GM10266 (cell line): ENCODE measurements at regions not wholly inside any gene's neighbourhood (a gene's known extent, or its start where the extent isn't known, plus 50 kb on each side); places are given as distances from the start of the nearest gene placed in this dataset.

Experiments
- DNase-seq: peaks from one replicate; pipeline ENCODE4 v3.0.0; 2012; ENCODE audit errors: extremely low spot score
- TF ChIP-seq, protein P1 (sequence below): IDR thresholded peaks from 2 replicates; pipeline ENCODE4 v1.5.1; 2012; ENCODE audit warnings: mild to moderate bottlenecking, low read depth; ENCODE audit not compliant: control insufficient read depth, insufficient read depth; ENCODE audit errors: missing control alignments

DNA sequence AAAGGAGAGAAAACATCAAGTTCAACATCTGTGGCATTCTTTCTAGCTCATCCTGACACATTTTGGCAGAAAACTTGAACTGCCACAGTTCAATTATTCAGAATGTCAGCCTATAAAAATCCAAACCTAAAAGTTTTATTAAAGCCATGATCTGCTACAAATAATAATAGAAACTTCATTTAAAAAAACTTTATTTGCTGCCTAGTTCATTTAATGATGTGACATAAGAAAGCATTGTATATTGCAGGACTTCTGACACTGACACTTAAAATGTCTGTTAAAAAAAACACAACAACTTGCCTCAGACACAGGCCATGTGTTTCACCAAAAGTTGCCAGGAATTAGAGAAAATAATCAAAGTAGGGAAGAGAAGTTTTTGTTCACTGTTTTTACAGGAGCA, 88.3 kb upstream of the HTR1E start:
- TF ChIP-seq, protein P1, sequence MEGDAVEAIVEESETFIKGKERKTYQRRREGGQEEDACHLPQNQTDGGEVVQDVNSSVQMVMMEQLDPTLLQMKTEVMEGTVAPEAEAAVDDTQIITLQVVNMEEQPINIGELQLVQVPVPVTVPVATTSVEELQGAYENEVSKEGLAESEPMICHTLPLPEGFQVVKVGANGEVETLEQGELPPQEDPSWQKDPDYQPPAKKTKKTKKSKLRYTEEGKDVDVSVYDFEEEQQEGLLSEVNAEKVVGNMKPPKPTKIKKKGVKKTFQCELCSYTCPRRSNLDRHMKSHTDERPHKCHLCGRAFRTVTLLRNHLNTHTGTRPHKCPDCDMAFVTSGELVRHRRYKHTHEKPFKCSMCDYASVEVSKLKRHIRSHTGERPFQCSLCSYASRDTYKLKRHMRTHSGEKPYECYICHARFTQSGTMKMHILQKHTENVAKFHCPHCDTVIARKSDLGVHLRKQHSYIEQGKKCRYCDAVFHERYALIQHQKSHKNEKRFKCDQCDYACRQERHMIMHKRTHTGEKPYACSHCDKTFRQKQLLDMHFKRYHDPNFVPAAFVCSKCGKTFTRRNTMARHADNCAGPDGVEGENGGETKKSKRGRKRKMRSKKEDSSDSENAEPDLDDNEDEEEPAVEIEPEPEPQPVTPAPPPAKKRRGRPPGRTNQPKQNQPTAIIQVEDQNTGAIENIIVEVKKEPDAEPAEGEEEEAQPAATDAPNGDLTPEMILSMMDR, result no peak
- no peak for DNase-seq

DNA sequence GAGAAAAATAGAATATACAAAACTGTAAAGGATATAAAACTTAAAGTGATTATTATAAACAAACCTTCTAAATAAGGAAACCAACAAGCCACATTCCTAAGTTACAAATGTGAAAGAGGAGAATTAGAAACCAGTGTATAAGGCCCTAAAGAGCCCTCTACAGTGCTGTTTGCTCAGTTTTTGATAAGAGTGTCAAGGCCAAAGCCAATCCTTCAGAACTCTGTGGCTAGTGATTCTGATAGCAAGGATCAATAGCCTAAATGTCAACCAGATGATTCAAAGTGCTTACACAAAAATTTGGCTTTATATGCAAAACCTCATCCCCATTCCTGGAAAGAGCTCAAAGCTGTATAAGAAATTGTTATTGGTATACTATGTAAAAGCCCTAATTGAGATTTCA, 104.6 kb upstream of the HTR1E start:
- TF ChIP-seq, protein P1, result no peak
- no peak for DNase-seq

DNA sequence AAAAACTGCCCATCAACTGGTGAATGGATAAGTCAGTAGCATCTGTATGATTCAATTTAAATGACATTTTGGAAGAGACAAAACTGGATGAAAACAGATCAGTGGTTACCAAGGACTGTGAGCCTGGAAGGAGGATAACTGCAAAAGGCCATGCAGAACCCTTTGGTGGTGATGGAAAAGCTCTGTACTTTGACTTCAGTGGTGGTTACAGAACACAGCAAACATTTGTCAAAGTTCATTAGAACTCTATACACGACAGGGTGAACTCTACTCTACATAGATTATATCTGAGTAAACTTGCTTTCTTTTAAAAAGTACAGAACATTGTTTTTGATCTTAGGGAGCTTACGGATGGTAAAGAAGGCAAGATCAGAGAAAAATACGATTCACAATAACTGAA, 111.9 kb upstream of the HTR1E start:
- TF ChIP-seq, protein P1, result no peak
- DNase-seq, result no peak

DNA sequence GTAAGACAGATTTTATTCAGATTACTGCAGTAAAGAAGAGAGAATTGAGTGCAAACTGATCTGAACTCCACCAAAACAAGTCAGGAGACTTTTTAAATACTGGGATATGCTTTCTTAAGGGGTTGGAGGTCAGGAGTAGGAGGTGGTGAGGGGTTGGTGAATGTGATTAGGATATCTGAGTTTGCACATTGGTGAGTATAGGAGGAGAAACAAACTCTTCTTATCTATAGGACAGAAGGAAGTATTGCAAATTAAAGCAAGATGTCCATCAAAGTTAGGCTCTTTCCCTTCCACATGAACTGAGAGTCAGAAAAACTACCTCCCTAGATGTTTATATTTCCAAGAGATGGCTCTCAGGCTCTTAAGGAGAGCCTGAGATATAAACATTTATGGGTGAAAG, 114.6 kb upstream of the HTR1E start:
- no peak for DNase-seq
- TF ChIP-seq, protein P1, result no peak

DNA sequence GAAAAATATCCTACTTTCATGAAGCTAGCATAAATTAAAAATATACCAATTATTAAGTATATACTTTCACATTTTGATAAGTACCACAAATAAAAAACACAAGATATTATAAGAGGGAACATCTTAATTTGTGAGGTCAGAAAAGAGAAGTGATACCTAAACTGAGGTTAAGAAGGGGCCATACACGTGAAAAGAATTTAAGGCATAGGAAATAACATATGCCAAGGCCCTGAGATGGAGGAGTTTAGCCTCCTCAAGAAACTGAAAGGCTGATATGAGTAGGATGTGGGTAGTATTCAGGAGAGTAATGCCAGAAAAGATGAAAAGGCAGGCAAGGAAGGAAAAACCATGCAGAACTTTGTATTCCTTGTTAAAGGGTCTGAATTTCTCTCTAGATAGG, 116.6 kb upstream of the HTR1E start:
- no peak for DNase-seq
- TF ChIP-seq, protein P1, result no peak

DNA sequence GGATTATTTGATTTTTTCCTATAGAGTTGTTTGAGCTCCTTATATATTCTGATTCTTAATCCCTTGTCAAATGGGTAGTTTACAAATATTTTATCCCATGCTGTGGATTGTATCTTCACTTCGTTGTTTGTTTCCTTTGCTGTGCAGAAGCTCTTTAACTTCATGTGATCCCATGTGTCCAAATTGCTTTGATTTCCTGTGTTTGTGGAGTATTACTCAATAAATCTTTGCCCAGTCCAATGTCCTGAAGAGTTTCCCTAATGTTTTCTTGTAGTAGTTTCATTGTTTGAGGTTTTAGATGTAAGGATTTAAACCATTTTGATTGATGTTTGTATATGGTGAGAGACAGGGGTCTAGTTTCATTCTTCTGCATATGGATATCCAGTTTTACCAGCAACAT, 143.7 kb upstream of the HTR1E start:
- TF ChIP-seq, protein P1, result no peak
- DNase-seq, result no peak

DNA sequence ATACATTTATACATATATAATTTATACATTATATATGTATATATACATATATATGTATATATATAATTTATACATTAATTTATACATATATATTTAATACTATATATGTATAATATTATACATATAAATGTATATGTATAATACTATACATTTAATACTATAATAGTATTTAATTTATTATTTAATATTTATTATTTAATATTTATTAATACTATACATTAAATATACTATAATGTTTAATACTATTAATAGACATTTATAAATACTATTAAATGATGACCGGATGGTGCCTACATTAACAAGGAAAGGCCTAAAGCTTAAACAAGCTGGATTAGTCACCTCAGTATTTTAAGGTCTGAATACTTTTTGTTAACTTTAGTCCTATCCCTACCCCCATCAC, 145.9 kb upstream of the HTR1E start:
- DNase-seq, result no peak

More for the DNA sequence above, 145.9 kb upstream of the HTR1E start:
- TF ChIP-seq, protein P1, result no peak
